ENCODE measurements at regions not wholly inside any gene's neighbourhood (a gene's known extent, or its start where the extent isn't known, plus 50 kb on each side); places are given as distances from the start of the nearest gene placed in this dataset.

DNA sequence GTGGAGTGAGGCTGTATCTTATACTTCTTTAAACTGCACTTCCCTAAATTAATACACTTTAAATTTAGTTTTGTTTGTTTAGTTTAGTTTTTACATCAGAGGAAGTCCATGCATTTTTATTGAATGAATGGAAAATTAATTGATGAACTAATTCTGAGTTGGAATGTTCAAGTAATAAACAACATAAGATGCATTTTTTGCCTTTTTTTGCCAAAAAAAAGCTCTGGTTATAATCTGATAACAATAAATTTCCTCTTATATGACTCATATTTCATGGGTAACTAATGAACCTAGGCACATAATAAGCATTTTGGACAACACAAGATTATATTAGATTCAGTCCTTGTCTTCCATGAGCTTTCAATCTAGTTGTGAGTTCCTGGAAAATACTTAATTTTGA lies 323.1 kb downstream of the CENPW start:
- no peaks in the 10 kb centered on the region for H3K9me3 Mint-ChIP-seq (ENCODE audit: low read depth)
- TF ChIP-seq CTCF (IDR thresholded peaks at IDR 0.05), result no peak
- no peak overlapping the region for H3K27ac Mint-ChIP-seq (ENCODE audit: unreplicated experiment)

GRCh38 chr6:126664271-126664670 lies 324.4 kb downstream of the CENPW start:
- no peak for TF ChIP-seq CTCF (IDR thresholded peaks at IDR 0.05)
- peak overlapping the region; percentile 30 for H3K27ac Mint-ChIP-seq (ENCODE audit: unreplicated experiment)
- no peak overlapping the region for H3K4me3 Mint-ChIP-seq (ENCODE audit: unreplicated experiment)
- no peaks in the 10 kb centered on the region for H3K9me3 Mint-ChIP-seq (ENCODE audit: low read depth)
- H3K36me3 Mint-ChIP-seq (ENCODE audit: low read depth), result no peaks in the 10 kb centered on the region
- no peak for DNase-seq (ENCODE audit: low spot score)
- H3K4me1 Mint-ChIP-seq (ENCODE audit: low read depth), result peaks cover 56% of the 10 kb centered on the region
- no peaks in the 10 kb centered on the region for H3K27me3 Mint-ChIP-seq (ENCODE audit: low read depth)

More for the DNA sequence above, 323.1 kb downstream of the CENPW start:
- no peaks in the 10 kb centered on the region for H3K36me3 Mint-ChIP-seq (ENCODE audit: low read depth)
- H3K27me3 Mint-ChIP-seq (ENCODE audit: low read depth), result no peaks in the 10 kb centered on the region
- H3K4me3 Mint-ChIP-seq (ENCODE audit: unreplicated experiment), result no peak overlapping the region
- H3K4me1 Mint-ChIP-seq (ENCODE audit: low read depth), result peaks cover 56% of the 10 kb centered on the region
- no peak for DNase-seq (ENCODE audit: low spot score)

DNA sequence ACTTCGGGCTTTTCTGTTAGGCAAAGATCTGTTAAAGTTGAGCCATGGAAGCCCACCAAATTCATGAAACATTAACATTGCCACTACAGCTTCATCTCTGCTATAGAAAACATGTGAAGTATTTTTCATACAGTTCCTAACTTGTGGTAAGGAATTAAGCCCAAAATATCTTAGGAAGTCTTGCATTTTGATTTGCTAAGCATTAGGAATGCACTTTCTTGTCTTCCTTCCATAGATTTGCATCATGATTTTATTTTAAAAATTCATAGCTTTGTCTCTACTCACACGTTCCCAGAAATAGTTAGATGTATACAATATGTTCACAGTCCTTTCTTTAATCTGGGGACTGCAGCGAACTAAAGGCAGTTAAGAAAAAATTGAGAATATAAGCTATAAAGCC lies 325.6 kb downstream of the CENPW start:
- H3K27me3 Mint-ChIP-seq (ENCODE audit: low read depth), result no peaks in the 10 kb centered on the region
- no peak overlapping the region for H3K4me3 Mint-ChIP-seq (ENCODE audit: unreplicated experiment)
- peaks cover 49% of the 10 kb centered on the region for H3K4me1 Mint-ChIP-seq (ENCODE audit: low read depth)
- H3K27ac Mint-ChIP-seq (ENCODE audit: unreplicated experiment), result peak overlapping the region; percentile 1
- no peak for TF ChIP-seq CTCF (IDR thresholded peaks at IDR 0.05)
- no peak for DNase-seq (ENCODE audit: low spot score)
- H3K9me3 Mint-ChIP-seq (ENCODE audit: low read depth), result peaks cover 2% of the 10 kb centered on the region
- H3K36me3 Mint-ChIP-seq (ENCODE audit: low read depth), result no peaks in the 10 kb centered on the region

DNA sequence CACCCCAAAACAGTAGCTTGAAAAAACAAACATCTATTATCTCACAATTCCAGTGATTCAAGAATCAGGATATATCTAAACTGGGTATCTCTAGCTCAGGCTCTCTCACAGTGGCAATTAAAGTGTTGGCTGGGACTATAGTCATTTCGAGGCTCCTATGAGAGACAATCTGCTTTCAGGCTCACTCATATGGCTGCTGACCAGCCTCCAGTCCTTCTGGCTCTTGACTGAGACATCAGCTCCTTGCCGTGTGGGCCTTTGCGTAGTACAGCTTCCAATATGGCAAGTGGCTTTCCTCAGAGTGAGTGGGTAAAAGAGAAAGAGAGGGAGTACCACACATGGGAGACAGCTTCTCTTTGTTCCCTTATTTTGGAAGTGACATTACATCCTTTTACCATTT lies 327.2 kb downstream of the CENPW start:
- Mint-ChIP-seq H3K27me3 (ENCODE audit: low read depth) (no peaks in the 10 kb centered on the region), H3K9me3 (ENCODE audit: low read depth) (peaks cover 2% of the 10 kb centered on the region), H3K36me3 (ENCODE audit: low read depth) (peaks cover 1% of the 10 kb centered on the region), H3K4me3 (ENCODE audit: unreplicated experiment) (no peak overlapping the region), H3K4me1 (ENCODE audit: low read depth) (peaks cover 34% of the 10 kb centered on the region), H3K27ac (ENCODE audit: unreplicated experiment) (no peak overlapping the region)
- TF ChIP-seq CTCF (IDR thresholded peaks at IDR 0.05), result no peak
- no peak for DNase-seq (ENCODE audit: low spot score)

DNA sequence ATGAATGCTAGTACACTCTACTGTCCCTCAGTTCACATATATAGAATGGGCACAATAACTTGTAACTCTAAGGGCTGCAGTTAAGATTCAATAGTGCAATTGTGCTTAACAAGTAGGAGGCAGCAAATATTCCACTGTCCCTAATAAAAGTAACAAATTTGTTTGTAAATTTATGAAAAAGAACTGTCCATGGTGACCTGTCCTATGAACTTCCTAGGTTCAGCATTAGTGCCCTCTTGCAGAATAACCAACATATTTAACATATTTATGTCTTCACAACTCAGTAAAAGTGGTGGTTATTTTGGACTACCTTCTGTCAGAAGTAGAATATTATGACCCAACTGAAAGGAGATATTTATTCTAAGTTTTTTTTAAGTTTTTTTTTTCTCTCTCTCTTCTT lies 327.8 kb downstream of the CENPW start:
- no peak for DNase-seq (ENCODE audit: low spot score)
- H3K36me3 Mint-ChIP-seq (ENCODE audit: low read depth), result peaks cover 1% of the 10 kb centered on the region
- H3K4me3 Mint-ChIP-seq (ENCODE audit: unreplicated experiment), result no peak overlapping the region
- H3K27me3 Mint-ChIP-seq (ENCODE audit: low read depth), result no peaks in the 10 kb centered on the region
- H3K4me1 Mint-ChIP-seq (ENCODE audit: low read depth), result peaks cover 31% of the 10 kb centered on the region
- no peak for TF ChIP-seq CTCF (IDR thresholded peaks at IDR 0.05)
- no peak overlapping the region for H3K27ac Mint-ChIP-seq (ENCODE audit: unreplicated experiment)
- H3K9me3 Mint-ChIP-seq (ENCODE audit: low read depth), result peaks cover 4% of the 10 kb centered on the region
